ENCODE measurements at regions not wholly inside any gene's neighbourhood (a gene's known extent, or its start where the extent isn't known, plus 50 kb on each side); places are given as distances from the start of the nearest gene placed in this dataset.
"Not testable (repeated sequence)": the region's sequence is repeated elsewhere in the genome, so short reads cannot be mapped to it uniquely, and the experiment has no call there.

DNA sequence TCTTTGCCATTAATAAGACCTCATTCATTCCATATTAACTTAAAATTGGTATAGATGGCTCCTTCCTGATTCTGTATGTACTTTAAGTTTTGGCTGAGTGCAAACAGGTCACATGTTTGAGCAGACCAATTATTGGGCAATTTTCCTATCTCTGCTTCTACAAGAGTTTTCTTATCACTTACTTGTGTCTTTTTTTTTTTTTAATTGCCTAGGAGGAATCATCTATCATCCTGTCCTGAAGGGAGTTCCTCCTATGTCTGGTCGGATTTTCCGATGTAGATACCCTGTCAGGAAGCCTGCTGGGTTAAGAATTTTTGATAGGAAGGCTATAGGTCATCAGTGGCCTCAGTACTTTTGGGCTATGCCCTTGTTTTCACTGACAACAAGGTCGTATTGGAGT lies 268.0 kb downstream of the RPS4Y2 start:
- DNase-seq: no peak
- in situ Hi-C loops (cut with MboI; ENCODE audit: low pct_unique_long_range_greater_than_20kb, low sequenced_read_pairs): no loop called here

GRCh38 chrY:21028506-21028905 lies 272.6 kb downstream of the RPS4Y2 start:
- in situ Hi-C loops (cut with MboI; ENCODE audit: low pct_unique_long_range_greater_than_20kb, low sequenced_read_pairs): no loop called here
- DNase-seq: no peak

GRCh38 chrY:21033363-21033762 lies 277.5 kb downstream of the RPS4Y2 start:
- peak; percentile 29 for DNase-seq
- in situ Hi-C loops (cut with MboI; ENCODE audit: low pct_unique_long_range_greater_than_20kb, low sequenced_read_pairs): no loop called here

DNA sequence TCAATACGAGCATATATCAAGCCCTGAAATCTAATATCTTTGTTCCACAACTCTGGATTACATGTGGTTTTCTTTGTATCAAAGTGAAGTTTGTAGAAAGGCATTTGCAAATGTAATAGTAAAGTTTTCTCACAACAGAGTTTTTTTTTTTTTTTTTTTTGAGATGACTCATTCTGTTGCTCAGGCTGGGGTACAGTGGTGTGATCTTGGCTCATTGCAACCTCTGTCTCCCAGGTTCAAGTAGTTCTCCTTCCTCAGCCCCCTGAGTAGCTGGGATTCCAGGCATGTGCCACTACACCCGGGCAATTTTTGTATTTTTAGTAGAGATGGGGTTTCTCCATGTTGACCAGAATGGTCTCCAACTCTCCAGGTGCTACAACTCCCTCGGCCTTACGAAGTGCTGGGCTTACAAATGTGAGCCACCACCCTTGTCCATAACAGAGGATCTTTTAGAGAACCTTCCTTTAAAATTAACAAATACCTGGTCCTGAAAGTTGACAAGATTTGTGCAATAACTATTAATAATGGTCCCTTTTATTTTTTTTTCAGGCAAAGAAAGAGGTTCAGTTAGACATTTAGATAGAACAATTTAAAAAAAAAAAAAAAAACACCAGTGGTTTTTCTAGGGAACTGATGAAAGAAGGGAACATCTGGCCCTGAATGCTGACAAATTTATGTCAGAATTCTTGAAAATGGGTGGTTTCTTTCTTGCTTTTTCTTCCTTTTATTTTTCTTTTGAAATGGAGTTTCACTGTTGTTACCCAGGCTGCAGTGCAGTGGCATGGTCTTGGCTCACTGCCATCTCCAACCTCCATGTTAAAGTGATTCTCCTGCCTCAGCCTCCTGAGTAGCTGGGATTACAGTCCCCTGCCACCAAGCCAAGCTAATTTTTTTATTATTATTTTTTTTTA lies 278.5 kb downstream of the RPS4Y2 start:
- no peak for DNase-seq
- in situ Hi-C loops (cut with MboI; ENCODE audit: low pct_unique_long_range_greater_than_20kb, low sequenced_read_pairs): no loop called here

DNA sequence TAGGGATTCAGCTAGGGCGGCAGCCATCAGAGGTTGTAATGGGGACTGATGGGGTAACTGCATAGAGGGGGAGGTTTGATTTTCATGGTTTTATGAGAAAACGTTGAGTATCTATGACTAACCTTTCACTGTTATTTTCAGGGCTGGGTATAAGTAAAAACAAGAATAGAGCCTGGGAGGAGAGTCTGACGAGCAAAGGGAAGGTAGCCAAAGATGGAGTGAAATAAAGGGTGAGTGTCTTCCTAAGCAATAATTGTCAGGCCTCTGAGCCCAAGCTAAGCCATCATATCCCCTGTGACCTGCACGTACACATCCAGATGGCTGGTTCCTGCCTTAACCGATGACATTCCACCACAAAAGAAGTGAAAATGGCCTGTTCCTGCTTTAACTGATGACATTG lies 281.5 kb downstream of the RPS4Y2 start:
- DNase-seq; in situ Hi-C loops (cut with MboI; ENCODE audit: low pct_unique_long_range_greater_than_20kb, low sequenced_read_pairs): not testable (repeated sequence)

DNA sequence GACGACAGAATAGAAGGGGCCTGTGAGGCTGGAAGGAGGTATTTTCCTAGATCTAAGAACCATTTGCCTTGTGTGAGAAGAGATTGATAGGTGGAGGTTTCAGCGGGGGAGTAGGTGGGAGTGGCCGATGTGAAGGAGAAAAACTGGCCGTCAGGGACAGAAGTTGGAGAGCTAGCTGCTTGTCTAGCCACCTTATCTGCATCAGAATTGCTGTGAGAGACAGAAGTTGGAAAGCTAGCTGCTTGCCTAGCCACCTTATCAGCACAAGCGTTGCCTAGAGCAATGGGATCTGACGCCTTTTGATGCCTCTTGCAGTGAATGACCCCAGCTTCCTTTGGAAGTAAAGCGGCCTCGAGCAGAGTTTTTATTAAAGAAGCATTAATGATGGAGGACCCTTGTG lies 283.9 kb downstream of the RPS4Y2 start:
- DNase-seq: no peak
- in situ Hi-C loops (cut with MboI; ENCODE audit: low pct_unique_long_range_greater_than_20kb, low sequenced_read_pairs): no loop called here

- DNase-seq; in situ Hi-C loops (cut with MboI; ENCODE audit: low pct_unique_long_range_greater_than_20kb, low sequenced_read_pairs): not testable (repeated sequence)
These were observed 284.8 kb downstream of the RPS4Y2 start for GRCh38 chrY:21040711-21041110.

DNA sequence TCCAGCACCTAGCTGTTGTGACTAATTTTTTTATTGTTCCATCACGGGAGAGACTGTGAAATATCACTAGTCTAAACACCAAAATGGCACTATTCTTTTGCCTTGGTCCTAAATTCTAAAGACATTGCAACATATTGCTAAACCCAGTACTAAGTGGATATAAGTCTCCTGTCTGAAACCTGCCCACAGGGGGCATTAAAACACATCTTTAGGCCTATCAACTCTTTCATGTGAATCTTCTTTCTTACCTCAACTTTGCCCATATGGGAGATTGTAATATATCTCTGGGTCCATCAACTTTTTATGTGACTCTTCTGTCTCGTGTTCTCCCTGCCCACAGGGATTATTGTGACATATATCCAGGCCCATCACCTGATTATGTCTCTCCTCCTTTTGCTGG lies 317.2 kb downstream of the RPS4Y2 start:
- in situ Hi-C loops (cut with MboI; ENCODE audit: low pct_unique_long_range_greater_than_20kb, low sequenced_read_pairs): no loop called here
- peak; percentile 43 for DNase-seq

- in situ Hi-C loops (cut with MboI; ENCODE audit: low pct_unique_long_range_greater_than_20kb, low sequenced_read_pairs): no loop called here
- no peak for DNase-seq
These were observed 317.8 kb downstream of the RPS4Y2 start for GRCh38 chrY:21073641-21074260.

DNA sequence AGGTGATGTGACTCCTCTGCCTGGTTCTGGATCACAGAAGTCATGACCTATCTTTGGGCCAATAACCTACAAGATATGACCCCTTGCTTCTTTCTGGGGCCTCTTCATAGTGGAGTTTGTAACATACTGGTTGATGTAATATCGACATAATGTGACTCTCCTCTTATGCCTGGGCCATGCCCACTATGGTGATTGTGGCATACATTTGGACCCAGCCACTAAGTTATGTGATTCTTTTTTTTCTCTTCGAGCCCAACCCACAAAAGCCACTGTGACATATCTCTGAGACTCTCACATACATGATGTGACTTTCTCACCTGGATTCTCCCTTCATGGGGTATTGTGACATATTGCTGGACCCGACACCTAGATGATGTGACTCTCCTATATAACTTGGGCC lies 319.8 kb downstream of the RPS4Y2 start:
- no peak for DNase-seq

DNA sequence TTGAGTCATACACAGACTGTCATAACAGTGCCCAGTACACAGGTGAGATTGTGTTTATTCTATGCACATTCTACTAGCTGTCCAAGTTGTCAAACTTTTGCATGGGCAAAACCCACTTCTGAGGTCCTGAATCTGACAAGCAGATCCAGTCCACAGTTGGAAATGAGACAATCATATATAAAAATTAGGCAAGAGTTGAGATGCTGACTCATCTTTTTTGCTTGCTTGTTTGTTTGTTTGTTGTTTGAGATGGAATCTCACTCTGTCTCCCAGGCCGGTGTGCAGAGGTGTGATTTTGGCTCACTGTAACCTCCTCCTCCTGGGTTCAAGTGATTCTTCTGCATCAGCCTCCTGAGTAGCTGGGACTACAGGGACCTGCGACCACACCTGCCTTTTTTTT lies 323.8 kb downstream of the RPS4Y2 start:
- in situ Hi-C loops (cut with MboI; ENCODE audit: low pct_unique_long_range_greater_than_20kb, low sequenced_read_pairs): no loop called here
- no peak for DNase-seq

More for the DNA sequence above, 319.8 kb downstream of the RPS4Y2 start:
- in situ Hi-C loops (cut with MboI; ENCODE audit: low pct_unique_long_range_greater_than_20kb, low sequenced_read_pairs): no loop called here

DNA sequence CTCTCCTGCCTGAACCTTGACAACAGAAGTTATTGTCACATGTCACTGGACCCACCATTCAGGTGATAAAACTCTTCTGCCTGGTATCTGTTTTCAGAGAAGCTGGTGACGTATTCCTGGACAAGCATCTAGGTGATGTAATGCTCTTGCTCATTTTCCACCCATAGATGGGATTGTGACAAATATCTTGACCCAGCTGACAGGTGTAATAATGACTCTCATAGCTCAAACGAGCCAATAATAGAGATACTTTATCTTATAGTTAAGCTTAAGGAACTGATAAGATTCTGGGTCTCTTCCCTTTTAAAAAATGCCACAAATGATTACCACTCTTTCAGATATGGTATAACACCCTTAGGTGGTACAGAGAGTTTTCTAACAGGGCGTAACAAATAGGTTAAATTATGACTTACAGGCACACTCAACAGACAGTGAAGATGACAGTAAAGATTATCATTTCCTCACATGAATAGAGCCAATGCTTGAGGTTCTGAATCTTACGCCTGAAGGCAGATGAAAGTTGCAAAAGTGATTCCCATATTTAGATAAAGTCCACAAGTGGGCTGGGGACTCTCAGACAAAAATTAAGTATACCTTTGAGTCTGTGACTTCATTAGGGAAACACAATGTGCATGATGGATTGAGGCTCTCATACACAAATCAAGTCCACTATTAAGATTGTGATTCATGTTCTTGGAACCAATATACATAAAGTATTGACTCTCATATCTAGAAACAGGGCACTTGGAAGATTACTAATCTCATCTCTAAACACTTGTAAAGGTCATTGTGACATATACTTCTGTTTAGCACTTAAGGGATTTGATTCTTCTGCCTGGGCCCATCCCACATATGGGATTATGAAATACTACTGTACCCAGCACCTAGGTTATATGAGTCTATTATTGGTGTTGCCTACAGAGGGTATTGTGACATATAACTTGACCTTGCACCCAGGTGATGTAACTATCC lies 326.0 kb downstream of the RPS4Y2 start:
- DNase-seq: no peak
- in situ Hi-C loops (cut with MboI; ENCODE audit: low pct_unique_long_range_greater_than_20kb, low sequenced_read_pairs): no loop called here

GRCh38 chrY:21082639-21083038 lies 326.7 kb downstream of the RPS4Y2 start:
- no peak for DNase-seq
- in situ Hi-C loops (cut with MboI; ENCODE audit: low pct_unique_long_range_greater_than_20kb, low sequenced_read_pairs): no loop called here

GRCh38 chrY:21091909-21092308 lies 336.0 kb downstream of the RPS4Y2 start:
- in situ Hi-C loops (cut with MboI; ENCODE audit: low pct_unique_long_range_greater_than_20kb, low sequenced_read_pairs): no loop called here
- DNase-seq: no peak

- no peak for DNase-seq
- in situ Hi-C loops (cut with MboI; ENCODE audit: low pct_unique_long_range_greater_than_20kb, low sequenced_read_pairs): no loop called here
These were observed 346.6 kb downstream of the RPS4Y2 start for GRCh38 chrY:21102507-21102906.

DNA sequence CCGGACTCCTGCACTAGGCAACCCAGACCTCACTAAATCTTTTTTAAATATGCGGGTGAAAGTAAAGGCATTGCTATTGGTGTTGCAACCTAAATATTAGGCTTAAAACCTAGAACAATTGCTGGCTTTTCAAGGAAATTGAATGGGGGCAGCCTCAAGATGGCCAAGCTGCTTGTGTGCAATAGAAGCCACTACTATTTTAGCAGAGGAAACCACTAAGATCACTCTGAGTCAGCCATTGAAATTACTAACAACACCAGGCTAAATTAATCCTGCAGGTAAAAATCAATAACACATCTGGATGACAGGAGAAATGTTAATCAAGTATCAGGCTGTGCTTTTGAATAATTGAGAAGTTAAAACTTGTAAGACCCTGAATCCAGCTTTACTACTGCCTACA lies 348.0 kb downstream of the RPS4Y2 start:
- DNase-seq: no peak
- in situ Hi-C loops (cut with MboI; ENCODE audit: low pct_unique_long_range_greater_than_20kb, low sequenced_read_pairs): no loop called here

DNA sequence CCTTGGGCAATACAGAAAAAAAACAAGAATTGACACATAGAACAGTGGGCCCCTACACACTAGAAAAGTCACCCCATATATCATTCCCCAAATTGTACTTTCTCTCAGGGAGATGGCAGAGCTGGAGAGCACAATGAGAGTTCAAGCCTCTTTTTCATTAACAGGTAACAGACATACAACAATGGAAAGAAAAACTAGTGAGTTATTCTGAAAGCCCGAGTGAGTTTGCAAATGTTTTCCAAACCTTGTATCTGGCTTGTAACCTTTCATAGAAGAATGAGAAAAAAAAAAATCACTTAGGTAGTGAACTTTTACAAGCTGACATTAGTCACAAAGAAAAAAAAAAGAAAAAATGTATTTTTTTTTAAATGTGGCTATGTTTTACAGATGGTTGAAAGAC lies 349.6 kb downstream of the RPS4Y2 start:
- DNase-seq: no peak
- in situ Hi-C loops (cut with MboI; ENCODE audit: low pct_unique_long_range_greater_than_20kb, low sequenced_read_pairs): no loop called here

GRCh38 chrY:21111313-21111712 lies 355.4 kb downstream of the RPS4Y2 start:
- DNase-seq: no peak
- in situ Hi-C loops (cut with MboI; ENCODE audit: low pct_unique_long_range_greater_than_20kb, low sequenced_read_pairs): no loop called here

GRCh38 chrY:21121065-21121464 lies 365.2 kb downstream of the RPS4Y2 start:
- no peak for DNase-seq
- in situ Hi-C loops (cut with MboI; ENCODE audit: low pct_unique_long_range_greater_than_20kb, low sequenced_read_pairs): no loop called here

DNA sequence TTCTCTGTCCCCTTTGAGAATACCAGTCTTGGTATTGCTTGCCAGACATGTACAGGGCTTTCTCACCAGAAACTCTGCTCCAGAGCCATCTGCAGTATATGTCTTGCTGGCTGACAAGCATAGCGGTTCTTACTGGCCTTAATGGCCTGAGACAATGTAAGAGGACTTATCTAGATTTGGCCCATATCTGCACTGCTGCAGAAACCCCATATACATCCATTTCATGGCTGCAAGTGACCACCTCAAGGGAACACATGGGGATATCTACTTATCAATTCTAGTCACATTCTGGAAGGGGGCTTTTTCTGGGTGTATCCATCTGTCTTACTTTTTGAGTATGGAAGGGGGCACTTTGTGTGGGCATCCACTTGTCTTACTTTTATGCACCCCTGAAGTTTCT lies 375.5 kb upstream of the RBMY1B start:
- DNase-seq: no peak
- in situ Hi-C loops (cut with MboI; ENCODE audit: low pct_unique_long_range_greater_than_20kb, low sequenced_read_pairs): no loop called here

All from KBM-7 (cell line).